ENCODE measurements at regions not wholly inside any gene's neighbourhood (a gene's known extent, or its start where the extent isn't known, plus 50 kb on each side); places are given as distances from the start of the nearest gene placed in this dataset.
A peak's percentile ranks its signal among the peaks of the same experiment; 100 is the strongest.

- Histone ChIP-seq H3K4me2 (ENCODE audit: insufficient read depth, low read length) (no peak overlapping the region), H3K27ac (ENCODE audit: low read depth, low read length) (no peak overlapping the region), H4K20me1 (ENCODE audit: insufficient read depth, low read length) (no peaks in the 10 kb centered on the region), H3K79me2 (ENCODE audit: insufficient read depth, low read length) (peaks cover 25% of the 10 kb centered on the region), H3K4me1 (ENCODE audit: insufficient read depth, low read length) (no peaks in the 10 kb centered on the region), H3K27me3 (ENCODE audit: insufficient read depth, low read length) (no peaks in the 10 kb centered on the region), H2AFZ (ENCODE audit: low read length) (no peak overlapping the region), H3K36me3 (ENCODE audit: insufficient read depth, low read length) (no peaks in the 10 kb centered on the region), H3K4me3 (ENCODE audit: insufficient read depth, low read length) (no peak overlapping the region), H3K9me3 (ENCODE audit: low read depth, low read length) (no peaks in the 10 kb centered on the region)
- DNase-seq (ENCODE audit: insufficient read length, low spot score, missing footprints) = no peak
- no peak for TF ChIP-seq CTCF (IDR thresholded peaks at IDR 0.05; ENCODE audit: extremely low read depth, low read depth, low read length)
These were observed 65.4 kb upstream of the ARHGAP32 start for GRCh38 chr11:129257512-129257911.

- no peaks in the 10 kb centered on the region for H3K27me3 ChIP-seq (ENCODE audit: insufficient read depth, low read length)
- H3K79me2 ChIP-seq (ENCODE audit: insufficient read depth, low read length) = peaks cover 25% of the 10 kb centered on the region
- TF ChIP-seq CTCF (IDR thresholded peaks at IDR 0.05; ENCODE audit: extremely low read depth, low read depth, low read length) = no peak
- no peak overlapping the region for H3K4me3 ChIP-seq (ENCODE audit: insufficient read depth, low read length)
- H4K20me1 ChIP-seq (ENCODE audit: insufficient read depth, low read length) = no peaks in the 10 kb centered on the region
- no peak overlapping the region for H3K4me2 ChIP-seq (ENCODE audit: insufficient read depth, low read length)
- no peak for DNase-seq (ENCODE audit: insufficient read length, low spot score, missing footprints)
- H3K4me1 ChIP-seq (ENCODE audit: insufficient read depth, low read length) = peaks cover 33% of the 10 kb centered on the region
- no peak overlapping the region for H3K27ac ChIP-seq (ENCODE audit: low read depth, low read length)
- H3K9me3 ChIP-seq (ENCODE audit: low read depth, low read length) = no peaks in the 10 kb centered on the region
- H2AFZ ChIP-seq (ENCODE audit: low read length) = no peak overlapping the region
- H3K36me3 ChIP-seq (ENCODE audit: insufficient read depth, low read length) = no peaks in the 10 kb centered on the region
These were observed 60.5 kb upstream of the ARHGAP32 start for GRCh38 chr11:129252621-129253020.

GRCh38 chr11:129251067-129251466 is 58.9 kb upstream of the ARHGAP32 start:
- TF ChIP-seq CTCF (IDR thresholded peaks at IDR 0.05; ENCODE audit: extremely low read depth, low read depth, low read length) = no peak
- Histone ChIP-seq H3K27me3 (ENCODE audit: insufficient read depth, low read length) (no peaks in the 10 kb centered on the region), H3K27ac (ENCODE audit: low read depth, low read length) (peak overlapping the region; percentile 37), H2AFZ (ENCODE audit: low read length) (no peak overlapping the region), H3K9me3 (ENCODE audit: low read depth, low read length) (no peaks in the 10 kb centered on the region), H3K79me2 (ENCODE audit: insufficient read depth, low read length) (peaks cover 31% of the 10 kb centered on the region), H4K20me1 (ENCODE audit: insufficient read depth, low read length) (no peaks in the 10 kb centered on the region), H3K4me2 (ENCODE audit: insufficient read depth, low read length) (peak overlapping the region; percentile 60), H3K36me3 (ENCODE audit: insufficient read depth, low read length) (no peaks in the 10 kb centered on the region), H3K4me3 (ENCODE audit: insufficient read depth, low read length) (no peak overlapping the region), H3K4me1 (ENCODE audit: insufficient read depth, low read length) (peaks cover 44% of the 10 kb centered on the region)
- DNase-seq (ENCODE audit: insufficient read length, low spot score, missing footprints) = no peak

- Histone ChIP-seq H3K9me3 (ENCODE audit: low read depth, low read length) (no peaks in the 10 kb centered on the region), H3K27me3 (ENCODE audit: insufficient read depth, low read length) (no peaks in the 10 kb centered on the region), H3K79me2 (ENCODE audit: insufficient read depth, low read length) (peaks cover 28% of the 10 kb centered on the region), H4K20me1 (ENCODE audit: insufficient read depth, low read length) (no peaks in the 10 kb centered on the region), H3K4me2 (ENCODE audit: insufficient read depth, low read length) (peak overlapping the region; percentile 60), H3K4me1 (ENCODE audit: insufficient read depth, low read length) (peaks cover 44% of the 10 kb centered on the region), H3K4me3 (ENCODE audit: insufficient read depth, low read length) (no peak overlapping the region), H3K36me3 (ENCODE audit: insufficient read depth, low read length) (no peaks in the 10 kb centered on the region), H2AFZ (ENCODE audit: low read length) (no peak overlapping the region), H3K27ac (ENCODE audit: low read depth, low read length) (peak overlapping the region; percentile 81)
- TF ChIP-seq CTCF (IDR thresholded peaks at IDR 0.05; ENCODE audit: extremely low read depth, low read depth, low read length) = no peak
- no peak for DNase-seq (ENCODE audit: insufficient read length, low spot score, missing footprints)
These were observed 57.8 kb upstream of the ARHGAP32 start for GRCh38 chr11:129249923-129250322.

All from osteoblast (primary cell).